Fibroblast of lung (primary cell): ENCODE measurements at regions not wholly inside any gene's neighbourhood (a gene's known extent, or its start where the extent isn't known, plus 50 kb on each side); places are given as distances from the start of the nearest gene placed in this dataset.

Experiments used
- DNase-seq, 2 donors: peaks; one replicate each; pipeline versions ENCODE4 v3.0.0 to v3.0.0-alpha.2; 2010; ENCODE audit warnings: low read depth in 2 of 2
- H2AFZ ChIP-seq: 2 replicates; pipeline ENCODE4 v1.5.1; 2012; ENCODE audit warnings: low read length, control low read depth, inconsistent platforms
- H3K27ac ChIP-seq: 2 replicates; pipeline ENCODE4 v1.5.1; 2011; ENCODE audit warnings: low read length, control low read depth; ENCODE audit not compliant: insufficient read depth
- H3K27me3 ChIP-seq: 2 replicates; pipeline ENCODE4 v1.5.1; 2011; ENCODE audit warnings: mild to moderate bottlenecking, low read length; ENCODE audit not compliant: control insufficient read depth, insufficient read depth
- H3K36me3 ChIP-seq: 2 replicates; pipeline ENCODE4 v1.5.1; 2011; ENCODE audit warnings: low read length; ENCODE audit not compliant: control insufficient read depth, insufficient read depth
- H3K4me1 ChIP-seq: 2 replicates; pipeline ENCODE4 v1.5.1; 2011; ENCODE audit warnings: low read length; ENCODE audit not compliant: control insufficient read depth, insufficient read depth; ENCODE audit errors: extremely low read depth
- H3K4me2 ChIP-seq: 2 replicates; pipeline ENCODE4 v1.5.1; 2011; ENCODE audit warnings: low read length, control low read depth; ENCODE audit not compliant: insufficient read depth; ENCODE audit errors: extremely low read depth
- H3K4me3 ChIP-seq, 4 experiments: fragments of 200-600 bp in 1 of 4; sonication (generic) in 1 of 4; replicated peaks in 1 of 4; 2 replicates each; pipeline ENCODE4 v1.5.1; 2011 to 2016; ENCODE audit warnings: low read length in 4 of 4, low read depth in 3 of 4, mild to moderate bottlenecking in 3 of 4, control low read depth in 2 of 4, inconsistent platforms in 1 of 4, mixed read lengths in 1 of 4; ENCODE audit not compliant: insufficient read depth in 1 of 4; ENCODE audit errors: control extremely low read depth in 1 of 4
- H3K79me2 ChIP-seq: 2 replicates; pipeline ENCODE4 v1.5.1; 2012; ENCODE audit warnings: mild to moderate bottlenecking, low read length, inconsistent platforms; ENCODE audit not compliant: control insufficient read depth, insufficient read depth
- H3K9ac ChIP-seq: 2 replicates; pipeline ENCODE4 v1.5.1; 2011; ENCODE audit warnings: mild to moderate bottlenecking, low read length, control low read depth; ENCODE audit not compliant: insufficient read depth
- H3K9me3 ChIP-seq: 2 replicates; pipeline ENCODE4 v1.5.1; 2012; ENCODE audit warnings: low read depth, low read length; ENCODE audit not compliant: control insufficient read depth, insufficient read depth
- H4K20me1 ChIP-seq: 2 replicates; pipeline ENCODE4 v1.5.1; 2011; ENCODE audit warnings: low read length; ENCODE audit not compliant: control insufficient read depth, insufficient read depth; ENCODE audit errors: extremely low read depth
- EZH2 ChIP-seq: IDR thresholded peaks from 2 replicates; pipeline ENCODE4 v1.5.1; 2012; ENCODE audit warnings: low read length, control low read depth, mild to moderate bottlenecking; ENCODE audit errors: missing control alignments
- TF ChIP-seq, protein P1 (sequence below), 2 donors: IDR thresholded peaks in 1 of 2; conservative IDR thresholded peaks in 1 of 2; 1 replicate in 1 of 2; 2 replicates in 1 of 2; pipeline ENCODE4 v1.5.1; 2011 to 2012; ENCODE audit warnings: low read length in 2 of 2, control low read depth in 1 of 2, inconsistent platforms in 1 of 2, low read depth in 1 of 2, mild to moderate bottlenecking in 1 of 2

DNA sequence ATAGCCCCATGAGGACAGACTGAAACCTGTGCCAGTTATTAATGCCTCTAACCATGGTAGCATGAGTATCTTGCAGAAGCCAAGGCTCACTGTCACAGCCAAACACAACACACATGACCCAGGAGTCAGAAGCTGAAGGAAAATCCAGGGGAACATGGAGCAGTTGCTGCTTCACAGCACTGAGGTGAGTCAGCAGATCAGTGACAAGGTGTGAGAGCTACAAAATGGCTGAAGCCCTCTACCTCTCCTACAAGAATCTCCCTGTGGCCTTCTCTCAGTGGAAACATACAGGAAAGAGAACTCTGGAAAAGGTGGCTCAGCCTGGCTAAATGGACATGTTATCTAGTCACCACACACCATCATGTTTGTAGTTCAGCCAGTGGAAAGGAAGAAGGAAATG lies 93.5 kb downstream of the NAB1 start:
- no peak for TF ChIP-seq EZH2
- TF ChIP-seq, protein P1, sequence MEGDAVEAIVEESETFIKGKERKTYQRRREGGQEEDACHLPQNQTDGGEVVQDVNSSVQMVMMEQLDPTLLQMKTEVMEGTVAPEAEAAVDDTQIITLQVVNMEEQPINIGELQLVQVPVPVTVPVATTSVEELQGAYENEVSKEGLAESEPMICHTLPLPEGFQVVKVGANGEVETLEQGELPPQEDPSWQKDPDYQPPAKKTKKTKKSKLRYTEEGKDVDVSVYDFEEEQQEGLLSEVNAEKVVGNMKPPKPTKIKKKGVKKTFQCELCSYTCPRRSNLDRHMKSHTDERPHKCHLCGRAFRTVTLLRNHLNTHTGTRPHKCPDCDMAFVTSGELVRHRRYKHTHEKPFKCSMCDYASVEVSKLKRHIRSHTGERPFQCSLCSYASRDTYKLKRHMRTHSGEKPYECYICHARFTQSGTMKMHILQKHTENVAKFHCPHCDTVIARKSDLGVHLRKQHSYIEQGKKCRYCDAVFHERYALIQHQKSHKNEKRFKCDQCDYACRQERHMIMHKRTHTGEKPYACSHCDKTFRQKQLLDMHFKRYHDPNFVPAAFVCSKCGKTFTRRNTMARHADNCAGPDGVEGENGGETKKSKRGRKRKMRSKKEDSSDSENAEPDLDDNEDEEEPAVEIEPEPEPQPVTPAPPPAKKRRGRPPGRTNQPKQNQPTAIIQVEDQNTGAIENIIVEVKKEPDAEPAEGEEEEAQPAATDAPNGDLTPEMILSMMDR (conservative IDR thresholded peaks at IDR 0.05 in 1 of 2, IDR thresholded peaks at IDR 0.05 in 1 of 2; ENCODE audit: low read depth in 1 of 2, low read length in 2 of 2), result no peak
- no peaks in the 10 kb centered on the region for H3K36me3 ChIP-seq
- H3K9ac ChIP-seq, result no peak overlapping the region
- no peaks in the 10 kb centered on the region for H3K4me1 ChIP-seq
- no peak overlapping the region for H3K4me2 ChIP-seq
- H3K4me3 ChIP-seq, result no peak overlapping the region
- H3K27me3 ChIP-seq, result peaks cover 3% of the 10 kb centered on the region
- H3K79me2 ChIP-seq, result no peaks in the 10 kb centered on the region
- H3K27ac ChIP-seq, result no peak overlapping the region
- no peaks in the 10 kb centered on the region for H4K20me1 ChIP-seq
- DNase-seq, result no peak
- H2AFZ ChIP-seq, result no peak overlapping the region
- no peaks in the 10 kb centered on the region for H3K9me3 ChIP-seq

DNA sequence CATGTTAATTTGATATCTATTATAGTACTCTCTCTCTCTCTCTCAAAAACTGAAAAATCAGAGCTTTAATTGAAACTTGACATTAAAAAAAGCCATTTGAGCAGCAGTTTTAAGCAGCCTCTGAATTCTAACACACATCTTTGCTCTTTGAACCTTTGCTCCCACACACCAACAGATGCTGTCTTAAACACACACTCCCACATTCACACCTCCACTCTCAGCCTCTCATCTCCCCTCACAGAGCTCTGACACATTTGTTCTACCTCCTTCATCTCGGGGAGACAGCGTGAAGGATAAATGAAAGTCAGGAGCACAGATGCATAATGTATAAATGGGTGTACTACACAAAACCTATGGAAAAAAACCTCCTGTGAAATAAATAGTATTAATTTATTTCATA lies 95.2 kb downstream of the NAB1 start:
- Histone ChIP-seq H3K27ac (no peak overlapping the region), H3K36me3 (no peaks in the 10 kb centered on the region), H2AFZ (no peak overlapping the region), H3K9me3 (no peaks in the 10 kb centered on the region), H3K27me3 (peaks cover 3% of the 10 kb centered on the region), H3K4me2 (no peak overlapping the region), H3K79me2 (no peaks in the 10 kb centered on the region), H3K9ac (no peak overlapping the region), H3K4me3 (no peak overlapping the region), H4K20me1 (no peaks in the 10 kb centered on the region), H3K4me1 (no peaks in the 10 kb centered on the region)
- TF ChIP-seq, protein P1 (conservative IDR thresholded peaks at IDR 0.05 in 1 of 2, IDR thresholded peaks at IDR 0.05 in 1 of 2; ENCODE audit: low read depth in 1 of 2, low read length in 2 of 2), result no peak
- DNase-seq, result no peak

DNA sequence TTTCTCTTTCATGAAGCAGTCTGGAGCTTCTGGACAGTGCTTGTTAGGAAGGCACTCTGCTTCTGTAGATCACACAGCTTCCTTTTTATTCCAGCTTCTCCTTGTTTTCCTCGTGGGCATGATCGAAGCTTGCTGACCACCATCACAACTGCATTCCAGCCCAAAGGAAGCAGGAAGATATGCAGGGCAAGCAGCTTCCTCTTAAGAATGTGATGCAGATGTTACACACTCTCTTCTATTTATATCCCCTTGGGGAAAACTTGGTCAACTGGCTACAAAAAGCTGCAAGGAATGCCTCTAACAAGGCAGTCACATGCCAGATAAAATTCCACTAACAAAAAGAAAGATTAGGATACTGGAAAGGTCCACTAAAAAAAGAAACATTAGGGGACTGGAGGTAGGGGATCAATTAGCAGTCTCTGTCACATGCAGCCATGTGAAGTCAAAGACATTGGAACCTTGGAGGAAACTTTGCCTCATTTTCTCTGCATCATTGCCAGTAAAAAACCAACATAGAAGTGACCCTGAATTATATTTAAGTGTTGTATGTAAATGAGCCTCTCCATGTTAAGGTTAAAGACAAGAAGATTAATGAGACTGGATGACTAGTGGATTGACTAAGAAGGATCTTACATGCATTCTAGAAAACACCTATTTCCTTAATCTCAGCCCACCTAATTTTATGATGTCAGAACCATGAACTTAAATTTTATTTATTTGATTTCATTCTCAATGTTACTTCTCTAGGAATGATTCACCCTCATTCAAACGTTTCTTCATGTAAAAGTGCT lies 98.3 kb downstream of the NAB1 start:
- no peak overlapping the region for H2AFZ ChIP-seq
- no peak overlapping the region for H3K4me2 ChIP-seq
- no peaks in the 10 kb centered on the region for H3K36me3 ChIP-seq
- DNase-seq, result peak; percentile 7 to 77
- no peak overlapping the region for H3K27ac ChIP-seq
- no peaks in the 10 kb centered on the region for H4K20me1 ChIP-seq
- H3K9me3 ChIP-seq, result no peaks in the 10 kb centered on the region
- TF ChIP-seq EZH2, result no peak
- TF ChIP-seq, protein P1 (conservative IDR thresholded peaks at IDR 0.05 in 1 of 2, IDR thresholded peaks at IDR 0.05 in 1 of 2; ENCODE audit: low read depth in 1 of 2, low read length in 2 of 2), result no peak
- H3K27me3 ChIP-seq, result no peaks in the 10 kb centered on the region
- no peak overlapping the region for H3K4me3 ChIP-seq
- H3K9ac ChIP-seq, result no peak overlapping the region
- no peaks in the 10 kb centered on the region for H3K4me1 ChIP-seq
- no peaks in the 10 kb centered on the region for H3K79me2 ChIP-seq
